ENCODE measurements at regions not wholly inside any gene's neighbourhood (a gene's known extent, or its start where the extent isn't known, plus 50 kb on each side); places are given as distances from the start of the nearest gene placed in this dataset.
A peak's percentile ranks its signal among the peaks of the same experiment; 100 is the strongest.
"Not testable (repeated sequence)": the region's sequence is repeated elsewhere in the genome, so short reads cannot be mapped to it uniquely, and the experiment has no call there.

DNA sequence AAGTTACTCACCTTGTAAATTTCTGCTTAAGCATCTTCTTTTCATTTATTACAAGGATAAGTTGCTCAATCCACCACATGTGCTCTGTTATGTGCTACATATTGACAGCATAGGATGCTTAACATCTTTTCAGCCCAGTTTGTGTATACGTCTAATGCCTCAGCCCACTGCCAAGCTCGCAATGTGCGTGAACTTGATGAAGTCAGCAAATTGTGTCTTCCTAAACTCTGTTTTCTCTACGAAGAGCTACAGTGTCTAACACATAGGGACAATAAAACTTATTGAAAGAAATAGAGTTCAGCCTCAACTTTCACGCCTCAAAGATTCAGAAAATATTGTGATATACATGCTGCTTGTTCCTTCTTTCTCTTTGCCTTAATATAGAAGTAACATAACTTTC lies 500.0 kb downstream of the TFAP2B start:
- Histone ChIP-seq H3K36me3 (replicated peaks; ENCODE audit: control insufficient read depth, insufficient read depth, low read length) (no peaks in the 10 kb centered on the region), H3K4me3 (ENCODE audit: insufficient read depth, low read depth, low read length) (no peak overlapping the region), H3K27me3 (ENCODE audit: control insufficient read depth, insufficient read depth, low read length) (no peaks in the 10 kb centered on the region)
- DNase-seq: no peak

DNA sequence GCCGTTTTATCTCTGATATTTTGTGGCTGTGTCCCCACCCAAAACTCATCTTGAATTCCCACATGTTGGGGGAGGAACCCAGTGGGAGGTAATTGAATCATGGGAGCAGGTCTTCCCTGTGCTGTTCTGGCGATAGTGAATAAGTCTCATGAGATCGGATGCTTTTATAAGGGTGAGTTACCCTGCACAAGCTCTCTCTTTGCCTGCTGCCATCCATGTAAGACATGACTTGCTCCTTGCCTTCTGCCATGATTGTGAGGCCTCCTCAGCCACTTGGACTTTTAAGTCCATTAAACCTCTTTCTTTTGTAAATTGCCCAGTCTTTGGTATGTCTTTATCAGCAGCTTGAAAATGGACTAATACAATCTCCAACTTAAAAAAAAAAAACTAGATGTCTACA lies 502.8 kb downstream of the TFAP2B start:
- DNase-seq; H3K27me3 ChIP-seq (ENCODE audit: control insufficient read depth, insufficient read depth, low read length); H3K4me3 ChIP-seq (ENCODE audit: insufficient read depth, low read depth, low read length); H3K36me3 ChIP-seq (replicated peaks; ENCODE audit: control insufficient read depth, insufficient read depth, low read length): not testable (repeated sequence)

DNA sequence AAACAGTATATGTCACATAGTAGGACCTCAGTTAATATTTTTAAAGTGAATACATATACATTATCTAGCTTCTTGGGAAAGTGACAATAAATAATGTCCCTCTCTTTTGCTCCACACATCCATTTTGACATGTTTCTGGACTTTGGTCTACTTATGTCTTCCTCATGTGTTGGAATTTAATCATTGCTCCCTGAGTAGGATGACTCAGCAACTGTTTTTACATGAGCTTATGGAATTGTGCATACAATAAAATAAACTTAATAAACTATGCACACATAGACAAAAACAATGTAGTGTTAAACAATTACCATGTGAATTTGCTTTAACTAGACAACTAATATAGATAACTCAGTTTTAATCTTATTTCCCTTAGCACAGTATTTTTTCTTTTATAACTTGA lies 503.8 kb downstream of the TFAP2B start:
- DNase-seq: no peak
- Histone ChIP-seq H3K4me3 (ENCODE audit: insufficient read depth, low read depth, low read length) (no peak overlapping the region), H3K36me3 (replicated peaks; ENCODE audit: control insufficient read depth, insufficient read depth, low read length) (no peaks in the 10 kb centered on the region), H3K27me3 (ENCODE audit: control insufficient read depth, insufficient read depth, low read length) (no peaks in the 10 kb centered on the region)

DNA sequence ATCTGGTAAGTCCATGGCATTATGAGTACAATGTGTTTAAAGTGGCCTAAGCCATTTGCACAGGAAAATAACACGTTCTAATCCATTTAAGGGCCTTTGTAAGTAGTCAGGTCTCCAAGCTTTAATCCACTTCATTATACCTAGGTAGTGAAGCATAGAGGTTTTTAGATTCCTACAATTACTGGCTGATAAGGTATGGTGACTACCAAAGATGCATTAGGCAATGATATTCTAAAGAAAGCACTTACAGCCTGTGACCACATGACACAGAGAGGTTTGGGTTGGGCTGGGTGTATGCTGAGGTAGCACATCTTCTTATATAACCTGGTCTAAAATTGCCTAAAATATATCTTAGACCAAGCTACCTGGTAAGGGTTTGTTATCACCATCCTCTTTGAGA lies 504.4 kb downstream of the TFAP2B start:
- Histone ChIP-seq H3K4me3 (ENCODE audit: insufficient read depth, low read depth, low read length) (no peak overlapping the region), H3K27me3 (ENCODE audit: control insufficient read depth, insufficient read depth, low read length) (no peaks in the 10 kb centered on the region), H3K36me3 (replicated peaks; ENCODE audit: control insufficient read depth, insufficient read depth, low read length) (no peaks in the 10 kb centered on the region)
- DNase-seq: no peak

DNA sequence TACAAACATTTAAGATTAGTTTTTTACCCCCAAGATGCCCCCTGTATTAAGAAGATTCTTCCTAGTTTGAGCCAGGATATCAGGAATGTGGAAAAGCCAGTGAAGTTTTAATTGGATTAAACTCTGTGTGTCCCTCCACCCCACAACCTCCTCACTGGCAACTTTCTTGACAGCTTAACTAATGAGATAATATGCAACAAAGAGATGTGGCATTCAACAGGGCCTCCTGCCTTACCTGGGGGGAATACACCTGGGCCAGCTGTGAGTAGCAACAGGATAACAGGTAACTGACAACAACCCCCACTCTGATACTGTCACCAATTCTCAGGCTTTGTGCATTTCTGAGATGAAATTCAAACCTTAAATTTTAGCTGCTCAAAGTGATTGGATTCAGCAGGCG lies 512.3 kb downstream of the TFAP2B start:
- Histone ChIP-seq H3K36me3 (replicated peaks; ENCODE audit: control insufficient read depth, insufficient read depth, low read length) (no peaks in the 10 kb centered on the region), H3K4me3 (ENCODE audit: insufficient read depth, low read depth, low read length) (no peak overlapping the region), H3K27me3 (ENCODE audit: control insufficient read depth, insufficient read depth, low read length) (no peaks in the 10 kb centered on the region)
- DNase-seq: no peak

DNA sequence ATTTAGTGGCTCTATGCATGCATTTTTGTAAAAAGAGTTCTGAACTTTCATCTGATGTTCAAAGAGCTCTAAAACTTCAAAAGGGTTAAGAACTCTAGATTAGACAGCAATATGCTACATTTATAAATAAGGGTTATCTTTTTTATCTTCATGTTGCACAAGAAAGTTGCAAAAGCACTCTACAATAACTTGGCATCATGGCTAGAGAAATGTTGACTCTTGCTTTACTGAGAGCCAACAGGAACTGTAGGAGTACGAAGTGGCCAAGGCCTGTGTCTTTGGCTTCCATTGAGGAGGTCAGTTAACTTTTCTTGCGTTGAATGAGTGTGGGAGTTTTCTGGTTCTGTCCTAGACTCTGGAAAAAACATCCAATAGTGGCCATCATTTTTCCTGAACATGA lies 516.9 kb downstream of the TFAP2B start:
- Histone ChIP-seq H3K4me3 (ENCODE audit: insufficient read depth, low read depth, low read length) (no peak overlapping the region), H3K36me3 (replicated peaks; ENCODE audit: control insufficient read depth, insufficient read depth, low read length) (no peaks in the 10 kb centered on the region), H3K27me3 (ENCODE audit: control insufficient read depth, insufficient read depth, low read length) (no peaks in the 10 kb centered on the region)
- DNase-seq: no peak

DNA sequence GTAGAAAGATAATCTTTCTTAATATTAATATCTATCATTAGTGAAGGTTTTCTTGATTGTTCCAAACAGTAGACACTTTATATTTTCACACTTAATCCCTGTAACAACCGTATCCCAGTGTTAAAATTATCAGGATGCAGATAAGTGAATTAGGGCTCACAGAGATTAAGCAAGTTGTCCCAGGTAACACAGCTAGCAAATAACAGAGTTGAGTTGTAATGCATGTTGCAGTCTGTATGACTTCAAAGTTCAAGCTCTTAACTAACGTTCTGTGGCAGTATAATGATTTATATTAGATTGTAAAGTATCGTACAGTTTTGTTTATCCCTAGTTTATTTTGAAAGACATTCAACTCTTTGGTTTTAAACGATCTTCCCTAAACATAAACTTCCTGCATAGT lies 517.5 kb downstream of the TFAP2B start:
- H3K4me3 ChIP-seq (ENCODE audit: insufficient read depth, low read depth, low read length): no peak overlapping the region
- H3K36me3 ChIP-seq (replicated peaks; ENCODE audit: control insufficient read depth, insufficient read depth, low read length): no peaks in the 10 kb centered on the region
- DNase-seq: no peak
- H3K27me3 ChIP-seq (ENCODE audit: control insufficient read depth, insufficient read depth, low read length): no peaks in the 10 kb centered on the region

DNA sequence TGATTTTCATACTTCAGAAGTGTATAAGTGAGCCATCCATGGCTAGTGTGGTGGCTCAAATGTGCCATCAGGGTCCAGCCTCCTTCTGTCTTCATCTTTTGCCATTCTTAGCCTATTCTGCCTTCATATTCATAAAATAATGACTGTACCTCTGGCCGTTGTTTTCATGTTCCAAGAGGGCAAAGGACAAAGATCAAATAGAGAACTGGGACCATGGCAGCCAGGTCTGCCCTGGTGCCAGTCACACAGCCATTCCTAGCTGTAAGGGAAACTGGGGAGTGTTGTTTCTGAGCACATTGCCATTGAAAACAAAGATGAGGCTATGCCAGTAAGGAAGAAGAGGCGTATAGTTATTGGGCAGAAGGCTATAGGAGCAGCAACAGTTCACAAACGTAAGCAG lies 518.6 kb downstream of the TFAP2B start:
- no peak overlapping the region for H3K4me3 ChIP-seq (ENCODE audit: insufficient read depth, low read depth, low read length)
- DNase-seq: no peak
- no peaks in the 10 kb centered on the region for H3K27me3 ChIP-seq (ENCODE audit: control insufficient read depth, insufficient read depth, low read length)
- no peaks in the 10 kb centered on the region for H3K36me3 ChIP-seq (replicated peaks; ENCODE audit: control insufficient read depth, insufficient read depth, low read length)

DNA sequence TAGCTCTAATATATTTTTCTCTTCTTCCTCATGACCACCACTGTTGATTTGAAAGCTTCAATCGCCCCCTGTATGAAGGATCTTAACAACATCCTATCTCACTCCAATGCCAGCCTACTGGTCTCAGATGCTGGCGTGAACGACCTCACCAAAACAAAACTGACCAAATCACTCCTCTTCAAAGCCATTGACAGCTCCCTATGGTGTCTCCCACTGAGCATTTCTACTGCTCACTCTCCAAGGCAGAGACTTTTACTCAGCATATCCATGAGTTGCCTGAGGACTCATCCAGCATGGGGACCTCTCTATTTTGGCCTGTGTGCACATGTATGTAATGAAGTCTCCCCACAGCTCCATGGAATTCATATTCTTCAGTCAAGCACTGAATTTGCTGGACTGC lies 520.4 kb downstream of the TFAP2B start:
- Histone ChIP-seq H3K4me3 (ENCODE audit: insufficient read depth, low read depth, low read length) (no peak overlapping the region), H3K36me3 (replicated peaks; ENCODE audit: control insufficient read depth, insufficient read depth, low read length) (no peaks in the 10 kb centered on the region), H3K27me3 (ENCODE audit: control insufficient read depth, insufficient read depth, low read length) (no peaks in the 10 kb centered on the region)
- no peak for DNase-seq

DNA sequence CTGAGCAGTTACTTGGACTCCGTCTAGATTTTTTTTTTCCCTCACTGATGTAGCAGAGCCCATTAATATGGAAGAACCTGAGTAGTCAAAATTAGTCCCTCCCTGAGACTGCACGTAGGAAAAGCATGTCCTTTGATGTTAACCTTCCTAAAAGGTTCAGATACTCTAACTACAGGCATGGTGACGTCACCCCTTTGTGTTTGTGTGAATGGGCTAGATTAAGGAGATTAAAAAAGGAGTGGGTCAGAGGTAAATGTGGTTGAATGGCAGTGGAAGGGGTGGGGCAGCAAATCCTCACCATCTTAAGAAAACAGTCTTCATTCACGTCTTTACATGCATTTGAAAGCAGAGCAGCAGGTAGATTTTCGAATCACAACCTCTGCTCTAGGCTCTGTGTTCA lies 521.1 kb downstream of the TFAP2B start:
- no peak overlapping the region for H3K4me3 ChIP-seq (ENCODE audit: insufficient read depth, low read depth, low read length)
- H3K36me3 ChIP-seq (replicated peaks; ENCODE audit: control insufficient read depth, insufficient read depth, low read length): no peaks in the 10 kb centered on the region
- peak; percentile 5 for DNase-seq
- H3K27me3 ChIP-seq (ENCODE audit: control insufficient read depth, insufficient read depth, low read length): no peaks in the 10 kb centered on the region

DNA sequence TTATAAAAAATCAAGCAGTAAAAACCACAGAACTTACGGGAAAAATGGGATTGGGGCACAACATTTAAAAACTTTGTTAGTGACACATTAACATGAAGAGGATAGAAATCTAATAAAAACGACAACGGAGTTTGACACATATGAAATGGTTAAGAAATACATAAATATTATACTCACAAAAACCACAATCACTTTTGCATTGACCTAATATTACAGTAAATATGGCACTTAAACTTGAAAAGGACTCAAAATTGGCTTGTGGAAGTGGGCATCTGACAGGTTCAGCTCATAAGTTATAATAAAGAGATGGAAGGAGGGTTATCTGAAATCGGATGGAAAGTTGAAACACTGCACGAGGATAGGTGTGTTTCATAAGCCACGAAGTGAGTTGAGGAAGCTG lies 523.7 kb downstream of the TFAP2B start:
- H3K27me3 ChIP-seq (ENCODE audit: control insufficient read depth, insufficient read depth, low read length): no peaks in the 10 kb centered on the region
- DNase-seq: no peak
- no peak overlapping the region for H3K4me3 ChIP-seq (ENCODE audit: insufficient read depth, low read depth, low read length)
- no peaks in the 10 kb centered on the region for H3K36me3 ChIP-seq (replicated peaks; ENCODE audit: control insufficient read depth, insufficient read depth, low read length)

DNA sequence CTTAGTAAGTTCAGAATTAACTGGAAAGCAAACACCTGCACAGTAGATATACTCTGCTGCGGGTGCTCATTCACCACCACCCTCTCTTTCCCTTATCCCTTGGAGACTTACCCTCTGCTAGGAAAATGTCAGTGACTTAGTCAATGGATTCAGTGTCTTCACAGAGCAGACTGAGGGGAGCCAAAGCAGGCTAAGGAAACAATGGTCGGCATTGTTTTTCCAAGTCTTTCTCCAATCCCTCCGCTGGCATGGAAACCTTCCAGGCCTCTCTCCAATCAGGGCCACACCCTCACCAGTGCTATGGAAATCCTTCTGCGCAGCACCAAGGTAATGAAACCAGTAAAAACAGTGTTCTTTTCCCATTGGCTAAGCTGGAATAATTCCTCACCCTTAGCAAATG lies 531.2 kb downstream of the TFAP2B start:
- H3K36me3 ChIP-seq (replicated peaks; ENCODE audit: control insufficient read depth, insufficient read depth, low read length): no peaks in the 10 kb centered on the region
- no peak overlapping the region for H3K4me3 ChIP-seq (ENCODE audit: insufficient read depth, low read depth, low read length)
- DNase-seq: no peak
- no peaks in the 10 kb centered on the region for H3K27me3 ChIP-seq (ENCODE audit: control insufficient read depth, insufficient read depth, low read length)

DNA sequence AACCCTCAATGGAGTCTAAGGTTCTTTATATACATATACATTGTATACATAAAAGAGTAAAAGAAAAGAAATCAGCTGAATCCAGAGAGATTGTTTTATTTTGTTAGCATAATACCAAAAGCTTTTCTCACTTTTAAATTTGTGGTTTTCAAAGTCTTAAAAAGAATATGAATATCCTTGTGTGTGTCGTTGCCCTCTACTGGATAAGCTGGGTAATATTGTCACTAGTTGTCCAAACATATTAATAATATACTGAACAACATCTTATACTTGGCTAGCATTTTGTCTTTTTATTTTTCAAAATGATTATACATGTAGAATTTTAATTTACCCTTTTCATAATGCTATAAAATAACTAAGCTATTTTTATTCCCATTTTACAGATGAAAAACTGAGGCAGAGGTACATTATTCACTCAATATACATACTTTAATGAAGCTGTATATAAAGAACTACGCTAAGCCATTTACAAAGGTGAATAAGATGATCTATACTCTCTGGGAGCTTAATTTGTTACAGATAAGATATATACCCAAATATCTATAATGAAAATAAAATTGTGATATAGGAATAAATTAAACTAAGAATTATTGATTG lies 531.7 kb downstream of the TFAP2B start:
- no peak overlapping the region for H3K4me3 ChIP-seq (ENCODE audit: insufficient read depth, low read depth, low read length)
- H3K27me3 ChIP-seq (ENCODE audit: control insufficient read depth, insufficient read depth, low read length): no peaks in the 10 kb centered on the region
- H3K36me3 ChIP-seq (replicated peaks; ENCODE audit: control insufficient read depth, insufficient read depth, low read length): no peaks in the 10 kb centered on the region
- no peak for DNase-seq

DNA sequence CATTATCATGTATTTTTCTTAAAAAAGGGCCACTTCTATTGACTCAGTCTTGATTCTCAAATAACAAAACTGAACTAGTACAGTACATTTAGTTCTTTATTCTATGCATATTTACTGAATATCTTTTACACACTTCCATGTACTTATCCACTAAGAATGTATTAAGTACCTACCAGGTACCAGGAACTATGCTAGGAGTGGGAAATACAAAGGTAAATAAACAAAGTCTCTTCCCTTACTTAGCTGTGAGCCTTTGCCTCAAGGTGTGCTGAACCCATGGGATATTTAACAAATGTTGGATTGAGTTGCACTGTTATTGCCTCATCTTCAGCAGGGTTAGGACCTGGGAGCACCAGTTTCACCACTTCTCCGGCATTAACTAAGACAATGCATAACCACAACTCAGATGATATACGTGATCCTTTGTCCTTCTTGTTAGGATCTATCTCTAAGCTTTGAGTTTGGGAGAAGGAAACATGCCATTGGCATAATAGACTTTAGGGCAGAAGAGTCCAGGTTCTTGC lies 533.9 kb downstream of the TFAP2B start:
- Histone ChIP-seq H3K36me3 (replicated peaks; ENCODE audit: control insufficient read depth, insufficient read depth, low read length) (no peaks in the 10 kb centered on the region), H3K27me3 (ENCODE audit: control insufficient read depth, insufficient read depth, low read length) (no peaks in the 10 kb centered on the region), H3K4me3 (ENCODE audit: insufficient read depth, low read depth, low read length) (no peak overlapping the region)
- DNase-seq: no peak

DNA sequence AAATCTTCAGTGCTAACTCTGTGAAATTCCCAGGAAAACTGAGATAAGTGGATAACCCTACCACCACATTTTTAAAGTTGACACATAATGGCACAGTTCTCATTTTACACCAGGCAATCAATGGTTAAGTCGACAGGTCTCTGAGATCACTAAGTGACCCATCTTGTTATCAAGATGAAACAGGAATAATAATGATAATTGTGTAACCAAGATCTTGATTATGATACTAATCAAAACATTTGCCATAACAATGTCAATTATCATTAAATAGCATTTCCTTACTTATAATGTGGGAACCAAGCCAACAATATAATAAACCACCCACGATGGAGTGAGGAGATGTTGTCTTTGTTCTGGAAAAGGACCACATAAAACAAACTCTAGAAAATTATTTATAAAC lies 541.6 kb downstream of the TFAP2B start:
- no peak overlapping the region for H3K4me3 ChIP-seq (ENCODE audit: insufficient read depth, low read depth, low read length)
- no peaks in the 10 kb centered on the region for H3K36me3 ChIP-seq (replicated peaks; ENCODE audit: control insufficient read depth, insufficient read depth, low read length)
- no peaks in the 10 kb centered on the region for H3K27me3 ChIP-seq (ENCODE audit: control insufficient read depth, insufficient read depth, low read length)
- no peak for DNase-seq

DNA sequence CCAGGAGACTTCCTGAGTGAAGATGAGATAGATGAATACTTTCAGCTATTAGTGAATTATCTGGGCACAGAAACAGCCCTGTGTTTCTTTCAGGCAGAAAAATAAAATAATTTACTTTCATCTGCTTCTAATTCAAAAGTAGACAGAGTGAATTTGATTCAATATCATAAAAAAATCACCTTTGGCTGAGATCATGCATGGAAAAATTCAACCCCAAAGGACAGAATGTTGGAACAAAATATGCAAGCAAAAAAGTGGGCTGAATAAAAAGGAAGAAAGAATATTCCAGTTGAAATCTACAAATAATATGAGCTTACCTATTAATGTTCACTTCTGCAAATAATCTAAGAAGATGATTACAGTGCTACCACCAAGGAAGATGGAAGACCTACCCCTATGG lies 546.9 kb downstream of the TFAP2B start:
- DNase-seq: no peak
- H3K4me3 ChIP-seq (ENCODE audit: insufficient read depth, low read depth, low read length): no peak overlapping the region
- no peaks in the 10 kb centered on the region for H3K27me3 ChIP-seq (ENCODE audit: control insufficient read depth, insufficient read depth, low read length)
- H3K36me3 ChIP-seq (replicated peaks; ENCODE audit: control insufficient read depth, insufficient read depth, low read length): no peaks in the 10 kb centered on the region
